H9 (cell line): ENCODE measurements at regions not wholly inside any gene's neighbourhood (a gene's known extent, or its start where the extent isn't known, plus 50 kb on each side); places are given as distances from the start of the nearest gene placed in this dataset.

Source experiments
- DNase-seq: peaks from one replicate; pipeline ENCODE4 v3.0.0-alpha.2; 2017
- H2AFZ ChIP-seq: one replicate; pipeline ENCODE4 v1.6.1; 2013; ENCODE audit warnings: mild to moderate bottlenecking, low read length, control low read depth, moderate library complexity
- H2AK5ac ChIP-seq: 2 replicates; pipeline ENCODE4 v1.6.1; 2013; ENCODE audit warnings: low read length, control low read depth, mixed read lengths; ENCODE audit not compliant: insufficient read length
- H2BK120ac ChIP-seq: one replicate; pipeline ENCODE4 v1.6.1; 2013; ENCODE audit warnings: low read depth, mild to moderate bottlenecking, low read length, control low read depth, inconsistent platforms; ENCODE audit not compliant: poor library complexity, severe bottlenecking
- H2BK12ac ChIP-seq: 2 replicates; pipeline ENCODE4 v1.6.1; 2013; ENCODE audit warnings: low read length, control low read depth, mixed read lengths, low read depth; ENCODE audit not compliant: insufficient read length
- H2BK15ac ChIP-seq: 2 replicates; pipeline ENCODE4 v1.6.1; 2013; ENCODE audit warnings: low read depth, low read length, control low read depth
- H2BK20ac ChIP-seq: one replicate; pipeline ENCODE4 v1.6.1; 2013; ENCODE audit warnings: low read depth, mild to moderate bottlenecking, low read length, control low read depth, inconsistent platforms; ENCODE audit not compliant: poor library complexity, severe bottlenecking
- H2BK5ac ChIP-seq: 2 replicates; pipeline ENCODE4 v1.6.1; 2013; ENCODE audit warnings: low read length, control low read depth, mixed read lengths; ENCODE audit not compliant: insufficient read length
- H3K14ac ChIP-seq: 2 replicates; pipeline ENCODE4 v1.6.1; 2013; ENCODE audit warnings: low read length, control low read depth; ENCODE audit not compliant: insufficient read depth
- H3K18ac ChIP-seq: 2 replicates; pipeline ENCODE4 v1.6.1; 2013; ENCODE audit warnings: low read depth, mild to moderate bottlenecking, mixed read lengths, low read length, control low read depth; ENCODE audit not compliant: insufficient read length
- H3K23ac ChIP-seq: 2 replicates; pipeline ENCODE4 v1.6.1; 2013; ENCODE audit warnings: low read length, control low read depth, mixed read lengths, low read depth; ENCODE audit not compliant: insufficient read length
- H3K23me2 ChIP-seq: 2 replicates; pipeline ENCODE4 v1.6.1; 2013; ENCODE audit warnings: low read depth, mild to moderate bottlenecking, mixed read lengths, low read length, control low read depth; ENCODE audit not compliant: insufficient read length, poor library complexity, severe bottlenecking
- H3K27ac ChIP-seq: 2 replicates; pipeline ENCODE4 v1.5.1; 2013; ENCODE audit warnings: low read length, control low read depth, mixed read lengths, low read depth; ENCODE audit not compliant: insufficient read length
- H3K27me3 ChIP-seq: 2 replicates; pipeline ENCODE4 v1.6.1; 2013; ENCODE audit warnings: low read length, control low read depth, inconsistent platforms; ENCODE audit not compliant: insufficient read depth
- H3K4ac ChIP-seq: 2 replicates; pipeline ENCODE4 v1.6.1; 2013; ENCODE audit warnings: low read depth, mild to moderate bottlenecking, control low read depth, inconsistent platforms, low read length, moderate library complexity
- H3K4me1 ChIP-seq: 2 replicates; pipeline ENCODE4 v1.6.1; 2013; ENCODE audit warnings: low read length, control low read depth, inconsistent platforms; ENCODE audit not compliant: insufficient read depth
- H3K4me2 ChIP-seq: 2 replicates; pipeline ENCODE4 v1.6.1; 2013; ENCODE audit warnings: low read length, control low read depth, mixed read lengths; ENCODE audit not compliant: insufficient read length, insufficient read depth
- H3K56ac ChIP-seq: 2 replicates; pipeline ENCODE4 v1.6.1; 2013; ENCODE audit warnings: low read depth, mild to moderate bottlenecking, mixed read lengths, low read length, control low read depth; ENCODE audit not compliant: insufficient read length
- H3K79me1 ChIP-seq: 2 replicates; pipeline ENCODE4 v1.6.1; 2013; ENCODE audit warnings: low read depth, mild to moderate bottlenecking, moderate library complexity, low read length, control low read depth, inconsistent platforms; ENCODE audit not compliant: insufficient read depth, poor library complexity, severe bottlenecking
- H3K79me2 ChIP-seq: 2 replicates; pipeline ENCODE4 v1.6.1; 2013; ENCODE audit warnings: low read length, control low read depth, inconsistent platforms; ENCODE audit not compliant: insufficient read depth
- H3K9ac ChIP-seq: 2 replicates; pipeline ENCODE4 v1.6.1; 2013; ENCODE audit warnings: low read length, control low read depth, mixed read lengths; ENCODE audit not compliant: insufficient read length; ENCODE audit errors: extremely low read depth
- H3K9me3 ChIP-seq: one replicate; pipeline ENCODE4 v1.6.1; 2013; ENCODE audit warnings: low read depth, low read length, inconsistent platforms; ENCODE audit not compliant: control insufficient read depth
- H3T11ph ChIP-seq: one replicate; pipeline ENCODE4 v1.6.1; 2013; ENCODE audit warnings: mild to moderate bottlenecking, low read length, control low read depth, inconsistent platforms
- H4K20me1 ChIP-seq: one replicate; pipeline ENCODE4 v1.6.1; 2013; ENCODE audit not compliant: control insufficient read depth, insufficient read length, insufficient read depth
- H4K5ac ChIP-seq: 2 replicates; pipeline ENCODE4 v1.6.1; 2013; ENCODE audit warnings: low read depth, mild to moderate bottlenecking, mixed read lengths, low read length, control low read depth; ENCODE audit not compliant: insufficient read length
- H4K8ac ChIP-seq: replicated peaks from 2 replicates; pipeline ENCODE4 v1.6.1; 2013; ENCODE audit warnings: low read length, control low read depth, mixed read lengths, low read depth; ENCODE audit not compliant: insufficient read length
- H4K91ac ChIP-seq: 2 replicates; pipeline ENCODE4 v1.6.1; 2013; ENCODE audit warnings: low read depth, mild to moderate bottlenecking, moderate library complexity, mixed read lengths, low read length, control low read depth; ENCODE audit not compliant: insufficient read length
- H3K27ac Mint-ChIP-seq, 3 experiments: 2 replicates in 2 of 3; 3 replicates in 1 of 3; pipeline ENCODE4 v1.8.0; 2020 to 2021; ENCODE audit warnings: mixed read lengths in 3 of 3, mild to moderate bottlenecking in 1 of 3, moderate library complexity in 1 of 3
- H3K27me3 Mint-ChIP-seq: 2 replicates; pipeline ENCODE4 v1.8.0; 2021; ENCODE audit warnings: low read depth, mild to moderate bottlenecking, moderate library complexity, mixed read lengths
- H3K36me3 Mint-ChIP-seq, 3 experiments: 2 replicates in 2 of 3; 3 replicates in 1 of 3; pipeline ENCODE4 v1.8.0; 2020 to 2021; ENCODE audit warnings: low read depth in 3 of 3, mixed read lengths in 3 of 3; ENCODE audit not compliant: insufficient read depth in 1 of 3
- H3K4me1 Mint-ChIP-seq, 2 experiments: 2 replicates each; pipeline ENCODE4 v1.8.0; 2020; ENCODE audit warnings: mixed read lengths in 2 of 2
- H3K4me3 Mint-ChIP-seq, 2 experiments: 2 replicates in 1 of 2; 3 replicates in 1 of 2; pipeline ENCODE4 v1.8.0; 2020 to 2021; ENCODE audit warnings: mild to moderate bottlenecking in 2 of 2, mixed read lengths in 2 of 2, moderate library complexity in 1 of 2
- H3K9me3 Mint-ChIP-seq, 2 experiments: 2 replicates in 1 of 2; 3 replicates in 1 of 2; pipeline ENCODE4 v1.8.0; 2020; ENCODE audit warnings: mild to moderate bottlenecking in 2 of 2, mixed read lengths in 2 of 2, moderate library complexity in 1 of 2
- WGBS: extraction: QIAGEN DNeasy Blood & Tissue Kit; methylation state at CpG from one replicate; pipeline ENCODE4 v1.1.7; 2013; ENCODE audit warnings: missing lambda C conversion rate, low lambda C conversion rate, mixed read lengths; ENCODE audit not compliant: insufficient read length; ENCODE audit errors: extremely low coverage; 5-methylcytosine and 5-hydroxymethylcytosine counted together
- TF ChIP-seq, protein P1 (sequence below): fragments of 200-600 bp; sonication (generic); conservative IDR thresholded peaks from 3 replicates; pipeline ENCODE4 v1.8.0; 2021; ENCODE audit warnings: antibody characterized with exemption, mild to moderate bottlenecking

- no peak overlapping the region for H3K27ac Mint-ChIP-seq
- no peaks in the 10 kb centered on the region for H3K36me3 Mint-ChIP-seq
- Histone ChIP-seq H2BK5ac (no peak overlapping the region), H3K27ac (no peak overlapping the region), H3K4ac (no peak overlapping the region), H3K9me3 (no peaks in the 10 kb centered on the region), H2BK120ac (no peak overlapping the region), H3K79me1 (no peaks in the 10 kb centered on the region), H3K23me2 (no peaks in the 10 kb centered on the region), H3K9ac (no peak overlapping the region), H2AFZ (no peak overlapping the region), H3K56ac (no peak overlapping the region), H4K91ac (no peak overlapping the region), H3T11ph (no peak overlapping the region), H3K4me2 (no peak overlapping the region), H4K8ac (no peak overlapping the region), H3K14ac (no peak overlapping the region), H2AK5ac (no peak overlapping the region), H3K23ac (no peak overlapping the region), H3K4me1 (no peaks in the 10 kb centered on the region), H2BK15ac (no peak overlapping the region), H2BK12ac (no peak overlapping the region), H3K18ac (no peak overlapping the region), H3K79me2 (no peaks in the 10 kb centered on the region), H4K5ac (no peak overlapping the region), H2BK20ac (no peak overlapping the region), H4K20me1 (no peaks in the 10 kb centered on the region), H3K27me3 (no peaks in the 10 kb centered on the region)
- H3K4me1 Mint-ChIP-seq, result peaks cover 11 to 21% of the 10 kb centered on the region in 2 experiments
- DNase-seq, result no peak
- TF ChIP-seq, protein P1, sequence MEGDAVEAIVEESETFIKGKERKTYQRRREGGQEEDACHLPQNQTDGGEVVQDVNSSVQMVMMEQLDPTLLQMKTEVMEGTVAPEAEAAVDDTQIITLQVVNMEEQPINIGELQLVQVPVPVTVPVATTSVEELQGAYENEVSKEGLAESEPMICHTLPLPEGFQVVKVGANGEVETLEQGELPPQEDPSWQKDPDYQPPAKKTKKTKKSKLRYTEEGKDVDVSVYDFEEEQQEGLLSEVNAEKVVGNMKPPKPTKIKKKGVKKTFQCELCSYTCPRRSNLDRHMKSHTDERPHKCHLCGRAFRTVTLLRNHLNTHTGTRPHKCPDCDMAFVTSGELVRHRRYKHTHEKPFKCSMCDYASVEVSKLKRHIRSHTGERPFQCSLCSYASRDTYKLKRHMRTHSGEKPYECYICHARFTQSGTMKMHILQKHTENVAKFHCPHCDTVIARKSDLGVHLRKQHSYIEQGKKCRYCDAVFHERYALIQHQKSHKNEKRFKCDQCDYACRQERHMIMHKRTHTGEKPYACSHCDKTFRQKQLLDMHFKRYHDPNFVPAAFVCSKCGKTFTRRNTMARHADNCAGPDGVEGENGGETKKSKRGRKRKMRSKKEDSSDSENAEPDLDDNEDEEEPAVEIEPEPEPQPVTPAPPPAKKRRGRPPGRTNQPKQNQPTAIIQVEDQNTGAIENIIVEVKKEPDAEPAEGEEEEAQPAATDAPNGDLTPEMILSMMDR, result no peak
- no peak overlapping the region for H3K4me3 Mint-ChIP-seq
- no peaks in the 10 kb centered on the region for H3K9me3 Mint-ChIP-seq
- no CpG with 5 or more reads among the region's 10 CpGs for WGBS
- H3K27me3 Mint-ChIP-seq, result peaks cover 39% of the 10 kb centered on the region
Observed at GRCh38 chr16:86049641-86050040, 150.7 kb downstream of the IRF8 start.
